NCI-H187 treated with DMSO at 0.1 percent for 48 hours (cell line): ENCODE measurements at regions not wholly inside any gene's neighbourhood (a gene's known extent, or its start where the extent isn't known, plus 50 kb on each side); places are given as distances from the start of the nearest gene placed in this dataset.
"Not testable (repeated sequence)": the region's sequence is repeated elsewhere in the genome, so short reads cannot be mapped to it uniquely, and the experiment has no call there.

Source experiments
- DNase-seq: peaks from one replicate; lab custom pipeline; 2025; lab: John Stamatoyannopoulos, UW

DNA sequence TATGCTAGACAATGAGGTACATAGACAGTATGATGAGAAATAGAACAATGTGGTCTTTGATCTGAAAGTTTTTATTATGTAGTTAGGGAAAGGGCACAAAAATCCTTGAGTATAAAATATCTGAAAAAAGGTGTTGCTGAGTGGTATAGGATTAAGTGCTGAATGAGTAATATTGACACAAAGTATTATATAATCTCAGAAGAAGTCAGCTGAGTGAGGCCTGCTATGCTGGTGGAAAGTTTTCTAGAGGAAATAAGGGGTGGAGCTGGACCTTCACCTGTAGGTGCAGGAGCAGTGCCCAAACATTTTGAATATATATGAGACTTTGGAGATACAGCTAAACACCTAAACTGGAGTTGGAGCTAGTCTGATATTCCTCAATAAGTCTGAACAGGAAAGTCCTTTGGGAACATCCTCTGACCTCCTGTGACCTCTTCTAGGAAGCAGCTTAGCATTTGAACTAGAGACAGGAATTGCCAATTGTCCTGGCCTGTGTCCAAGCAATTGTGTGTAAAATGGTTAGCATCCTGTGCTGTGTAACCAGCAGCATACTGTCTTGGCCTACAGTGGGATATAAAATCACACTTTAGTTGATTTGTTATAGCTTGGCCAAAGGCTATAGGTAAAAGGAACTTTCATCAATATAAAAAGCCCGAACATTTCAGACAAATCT is 285.3 kb downstream of the ANKRD50 start:
- DNase-seq, result no peak

GRCh38 chr4:124428648-124429047 is 283.9 kb downstream of the ANKRD50 start:
- no peak for DNase-seq

GRCh38 chr4:124429746-124430250 is 282.7 kb downstream of the ANKRD50 start:
- DNase-seq, result no peak

DNA sequence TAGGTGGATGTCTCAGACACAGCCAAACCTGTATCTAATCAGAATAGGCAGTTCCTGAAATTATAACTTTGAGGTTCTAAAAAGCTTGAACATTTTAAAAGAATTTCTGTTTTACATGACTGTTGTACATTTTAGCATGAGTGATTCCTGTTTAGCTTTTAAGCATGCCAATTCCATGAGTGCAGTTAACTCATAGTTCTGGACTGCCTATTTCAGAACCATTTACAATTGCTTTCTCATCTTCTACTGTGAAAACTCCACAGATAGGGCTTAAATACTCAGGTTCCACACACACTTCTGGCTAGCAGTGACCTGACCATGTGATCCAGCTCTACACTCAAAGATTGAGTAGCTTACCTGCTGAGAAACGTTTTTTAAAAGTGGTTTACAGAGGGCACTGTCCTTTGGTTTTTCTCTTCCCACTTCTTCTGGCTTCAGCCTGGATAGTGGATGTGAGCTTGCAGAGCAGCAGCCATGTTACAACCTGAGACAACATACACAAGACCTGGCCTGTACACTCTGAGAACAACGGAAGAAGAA is 280.8 kb downstream of the ANKRD50 start:
- DNase-seq, result no peak

GRCh38 chr4:124432500-124432899 is 280.0 kb downstream of the ANKRD50 start:
- DNase-seq, result no peak

DNA sequence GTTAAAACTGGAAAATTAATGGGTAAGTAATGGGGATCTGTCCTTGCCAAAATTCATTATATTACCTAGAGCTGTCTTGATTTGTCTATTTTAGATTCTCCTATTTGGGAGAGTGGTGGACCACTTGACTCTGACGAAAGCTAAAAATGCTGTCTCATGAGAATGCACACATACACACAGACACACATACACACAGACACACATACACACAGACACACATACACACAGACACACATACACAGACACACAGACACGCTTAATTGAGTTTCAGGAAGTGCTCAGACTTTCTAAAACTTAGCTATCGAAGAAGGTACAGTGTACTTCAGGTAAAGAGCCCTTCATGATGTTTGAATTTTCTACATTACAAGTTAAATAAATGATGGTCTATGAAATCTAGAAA is 279.5 kb downstream of the ANKRD50 start:
- DNase-seq, result no peak

GRCh38 chr4:124433500-124433899 is 279.0 kb downstream of the ANKRD50 start:
- no peak for DNase-seq

GRCh38 chr4:124435274-124435950 is 277.1 kb downstream of the ANKRD50 start:
- no peak for DNase-seq

DNA sequence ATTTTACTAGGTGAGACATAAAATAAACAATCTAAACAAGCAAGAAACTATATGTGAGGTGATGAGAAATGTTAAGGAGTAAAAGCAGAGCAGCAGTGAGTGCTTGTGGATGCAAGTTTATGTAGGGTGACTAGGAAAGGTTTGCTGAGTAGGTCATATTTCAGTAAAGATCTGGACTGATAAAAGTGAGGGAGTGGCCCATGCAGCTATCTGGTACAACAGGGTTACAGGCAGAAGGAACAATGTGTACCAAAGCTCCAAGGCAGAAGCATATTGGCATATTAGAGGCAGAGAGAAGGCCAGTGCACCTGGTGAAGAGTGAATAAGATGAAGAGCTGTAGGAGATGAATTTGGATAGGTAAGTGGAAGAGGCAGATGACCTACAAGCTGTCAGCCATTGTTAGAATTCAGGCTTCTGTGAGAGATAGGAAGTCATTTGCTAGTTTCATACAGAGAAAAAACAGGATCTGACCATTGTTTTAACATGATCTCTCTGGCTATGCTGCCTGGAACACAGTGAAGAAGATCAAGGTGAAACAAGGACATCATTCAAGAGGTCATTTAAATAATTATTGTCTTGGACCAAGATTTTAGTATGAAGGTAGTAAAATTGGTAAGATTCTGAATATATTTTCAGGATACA is 274.6 kb downstream of the ANKRD50 start:
- no peak for DNase-seq

DNA sequence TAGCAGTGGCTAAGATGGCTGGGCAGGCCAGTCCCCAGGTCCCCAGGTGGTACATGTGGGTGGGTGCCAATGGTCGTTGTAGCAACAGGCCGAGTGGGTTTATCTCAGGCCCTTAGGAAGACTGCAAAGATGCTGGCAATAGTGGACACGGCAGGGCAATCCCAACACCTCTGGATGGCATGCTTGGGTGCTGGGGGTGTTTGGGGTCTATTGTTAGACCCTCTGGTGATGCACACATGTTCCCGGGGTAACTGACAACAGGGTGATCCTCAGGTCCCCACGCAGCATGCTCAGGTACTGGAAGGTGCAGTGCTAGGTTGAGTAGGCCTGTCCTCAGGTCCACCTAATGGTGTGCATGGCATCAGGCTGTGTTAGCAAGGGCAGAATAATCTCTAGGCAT is 267.5 kb downstream of the ANKRD50 start:
- DNase-seq, result no peak

DNA sequence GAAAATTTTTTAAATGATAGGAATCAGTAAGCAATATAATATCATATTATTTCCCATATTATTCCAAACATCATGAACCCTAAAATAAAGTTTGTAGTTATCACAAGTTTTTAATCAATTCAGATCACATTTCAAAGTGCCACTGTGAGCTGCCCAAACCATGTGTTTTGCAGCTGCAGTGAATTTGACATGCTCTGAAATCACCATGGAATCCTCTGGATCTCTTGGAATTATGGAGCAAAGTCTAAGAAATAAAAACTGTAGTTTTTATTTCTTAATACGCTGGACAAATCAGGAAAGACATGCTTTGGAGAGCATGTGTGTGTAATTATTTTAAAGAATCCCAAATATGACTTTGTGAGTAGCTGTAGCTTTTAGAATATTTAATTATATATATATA is 262.7 kb downstream of the ANKRD50 start:
- DNase-seq, result no peak

DNA sequence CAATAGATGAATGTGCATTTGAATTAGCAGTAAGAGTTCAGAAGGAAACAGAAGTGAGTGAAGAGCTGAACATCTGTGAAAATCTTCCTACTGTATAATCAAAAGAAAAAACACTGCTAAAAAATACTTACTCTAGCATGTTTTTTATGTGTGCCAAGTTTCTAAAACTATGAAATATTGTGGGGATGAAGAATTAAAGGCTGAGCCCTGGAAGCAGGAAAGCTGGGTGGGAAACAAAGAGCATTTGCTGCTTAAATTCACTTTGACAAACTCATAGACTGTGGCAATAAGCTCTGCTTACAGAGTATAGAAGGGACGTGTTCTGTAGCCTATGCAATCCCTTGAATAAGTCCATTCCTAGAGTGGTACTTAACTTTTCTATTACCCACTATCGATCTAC is 261.7 kb downstream of the ANKRD50 start:
- DNase-seq, result no peak

DNA sequence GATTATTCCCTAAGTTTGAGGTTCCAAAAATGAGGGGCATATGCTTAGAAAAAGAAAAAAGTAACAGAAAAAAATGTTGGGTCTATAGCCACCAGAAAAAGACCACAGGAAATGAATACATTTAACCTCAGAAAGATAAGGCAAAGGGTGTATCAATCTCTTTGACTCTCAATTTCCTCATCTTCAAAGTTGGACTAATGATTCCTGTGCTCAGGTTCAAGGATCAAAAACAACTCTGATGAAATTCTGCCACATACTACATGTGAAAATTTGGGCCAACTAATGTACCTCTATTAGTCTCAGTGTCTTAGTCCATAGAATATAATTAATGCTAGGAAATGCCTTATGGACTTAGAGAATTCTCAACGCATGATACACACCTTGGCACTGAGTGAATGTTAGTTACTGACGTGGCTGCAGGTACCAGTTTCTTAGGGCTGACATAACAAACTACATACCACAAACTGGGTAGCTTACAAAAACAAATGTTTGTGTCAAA is 257.7 kb downstream of the ANKRD50 start:
- no peak for DNase-seq

DNA sequence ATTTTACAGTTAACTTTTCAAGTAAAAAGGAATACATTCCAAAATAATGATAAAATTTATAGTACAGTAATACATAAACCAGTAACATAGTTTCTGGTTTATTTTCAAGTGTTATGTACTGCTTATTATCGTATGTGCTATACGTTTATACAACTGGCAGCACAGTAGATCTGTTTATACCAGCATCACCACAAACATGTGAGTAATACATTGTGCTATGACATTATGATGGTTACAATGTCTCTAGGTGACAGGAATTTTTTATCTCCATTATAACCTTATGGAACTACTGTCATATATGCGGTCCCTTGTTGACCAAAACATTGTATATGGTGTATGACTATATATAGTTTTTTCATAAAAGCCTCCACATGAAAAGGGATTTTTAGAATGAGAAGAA is 256.9 kb downstream of the ANKRD50 start:
- DNase-seq, result no peak

DNA sequence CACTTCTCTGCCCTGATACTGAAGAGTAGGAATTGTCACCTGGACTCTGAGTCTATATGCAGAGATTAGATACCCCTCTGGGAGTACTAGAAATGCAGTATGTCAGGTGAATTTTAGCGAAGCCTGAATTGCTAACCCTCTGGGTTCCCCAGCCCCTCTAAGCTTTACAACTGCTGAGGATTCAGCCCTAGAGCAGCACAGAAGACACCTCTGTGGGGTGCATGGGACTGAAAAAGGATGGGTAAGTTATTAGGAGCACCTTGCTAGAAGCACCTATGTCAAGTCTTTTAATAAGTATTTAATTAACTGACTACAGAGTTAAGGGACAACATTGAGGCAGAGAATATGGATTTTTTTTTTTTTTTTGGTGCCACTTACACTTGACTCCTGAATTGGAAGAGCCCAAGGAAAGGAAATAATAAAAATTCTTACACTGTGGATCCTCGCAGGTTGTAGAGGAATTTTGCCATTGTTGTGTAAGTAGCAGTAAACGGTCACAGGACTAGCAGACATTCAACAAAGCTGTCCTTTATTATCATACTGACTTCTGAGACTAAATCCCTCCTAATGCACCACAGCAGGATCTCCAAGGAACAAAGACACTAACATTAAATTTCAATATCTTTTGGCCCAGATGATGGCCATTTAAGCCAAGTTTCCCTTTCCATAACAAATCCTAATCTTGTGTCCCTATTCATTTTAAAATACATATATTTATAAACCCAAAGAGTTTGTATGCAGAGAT is 253.2 kb downstream of the ANKRD50 start:
- DNase-seq, result no peak

DNA sequence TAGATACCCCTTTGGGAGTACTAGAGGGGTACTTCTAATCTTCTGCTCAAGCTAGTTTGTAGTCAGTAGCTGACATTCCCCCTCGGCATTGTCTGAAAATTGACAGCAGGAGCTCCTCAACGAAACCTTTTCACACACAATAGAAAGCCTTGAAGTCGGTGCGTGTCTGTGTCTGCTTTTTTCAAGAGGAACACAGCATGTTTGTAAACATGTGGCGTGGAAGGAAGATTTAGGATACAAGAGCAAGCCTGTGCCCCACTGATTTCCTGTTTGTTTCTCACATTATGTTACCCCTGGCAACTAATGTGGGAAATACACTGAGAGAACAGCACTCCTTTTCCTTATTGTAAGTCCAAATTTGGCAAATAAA is 252.6 kb downstream of the ANKRD50 start:
- no peak for DNase-seq

GRCh38 chr4:124461592-124461991 is 250.9 kb downstream of the ANKRD50 start:
- not testable (repeated sequence) for DNase-seq

GRCh38 chr4:124462954-124463828 is 249.3 kb downstream of the ANKRD50 start:
- no peak for DNase-seq

GRCh38 chr4:124464836-124465235 is 247.7 kb downstream of the ANKRD50 start:
- no peak for DNase-seq

- DNase-seq, result no peak
Observed at GRCh38 chr4:124468360-124468759, 244.2 kb downstream of the ANKRD50 start.

- DNase-seq, result no peak
Observed at GRCh38 chr4:124469981-124470380, 242.6 kb downstream of the ANKRD50 start.
